ENCODE measurements at regions not wholly inside any gene's neighbourhood (a gene's known extent, or its start where the extent isn't known, plus 50 kb on each side); places are given as distances from the start of the nearest gene placed in this dataset.

GRCh38 chrX:9367421-9367820 is 97.4 kb upstream of the TBL1X start:
- no peak overlapping the region for H3K27ac ChIP-seq
- no peaks in the 10 kb centered on the region for H3K9me3 ChIP-seq (ENCODE audit: control insufficient read depth, low read length)
- H3K4me1 ChIP-seq: no peaks in the 10 kb centered on the region
- H2AFZ ChIP-seq: no peak overlapping the region
- TF ChIP-seq CTCF (IDR thresholded peaks at IDR 0.05): no peak
- no peaks in the 10 kb centered on the region for H3K36me3 ChIP-seq (ENCODE audit: control insufficient read depth, insufficient read depth, low read length)
- H3K27me3 ChIP-seq (ENCODE audit: control insufficient read depth, insufficient read depth, low read length): no peaks in the 10 kb centered on the region
- H3K9ac ChIP-seq: no peak overlapping the region
- no peaks in the 10 kb centered on the region for H3K79me2 ChIP-seq
- no peak overlapping the region for H3K4me2 ChIP-seq (ENCODE audit: low read length)
- H3K4me3 ChIP-seq (ENCODE audit: low read depth, low read length): no peak overlapping the region

GRCh38 chrX:9368262-9368661 is 96.6 kb upstream of the TBL1X start:
- no peak overlapping the region for H3K27ac ChIP-seq
- H3K4me2 ChIP-seq (ENCODE audit: low read length): no peak overlapping the region
- TF ChIP-seq CTCF (IDR thresholded peaks at IDR 0.05): no peak
- H2AFZ ChIP-seq: no peak overlapping the region
- no peak overlapping the region for H3K4me3 ChIP-seq (ENCODE audit: low read depth, low read length)
- H3K9ac ChIP-seq: no peak overlapping the region
- no peaks in the 10 kb centered on the region for H3K4me1 ChIP-seq
- H3K27me3 ChIP-seq (ENCODE audit: control insufficient read depth, insufficient read depth, low read length): no peaks in the 10 kb centered on the region
- no peaks in the 10 kb centered on the region for H3K79me2 ChIP-seq
- H3K36me3 ChIP-seq (ENCODE audit: control insufficient read depth, insufficient read depth, low read length): no peaks in the 10 kb centered on the region
- H3K9me3 ChIP-seq (ENCODE audit: control insufficient read depth, low read length): no peaks in the 10 kb centered on the region

GRCh38 chrX:9369802-9370291 is 95.0 kb upstream of the TBL1X start:
- TF ChIP-seq CTCF (IDR thresholded peaks at IDR 0.05): no peak
- Histone ChIP-seq H3K27ac (no peak overlapping the region), H3K4me1 (no peaks in the 10 kb centered on the region)

GRCh38 chrX:9370893-9371292 is 94.0 kb upstream of the TBL1X start:
- Histone ChIP-seq H2AFZ (no peak overlapping the region), H3K9ac (no peak overlapping the region), H3K4me3 (ENCODE audit: low read depth, low read length) (no peak overlapping the region), H3K4me1 (no peaks in the 10 kb centered on the region), H3K9me3 (ENCODE audit: control insufficient read depth, low read length) (no peaks in the 10 kb centered on the region), H3K79me2 (no peaks in the 10 kb centered on the region), H3K27ac (no peak overlapping the region), H3K36me3 (ENCODE audit: control insufficient read depth, insufficient read depth, low read length) (no peaks in the 10 kb centered on the region), H3K4me2 (ENCODE audit: low read length) (no peak overlapping the region), H3K27me3 (ENCODE audit: control insufficient read depth, insufficient read depth, low read length) (no peaks in the 10 kb centered on the region)
- no peak for TF ChIP-seq CTCF (IDR thresholded peaks at IDR 0.05)

More at GRCh38 chrX:9369802-9370291, 95.0 kb upstream of the TBL1X start:
- Histone ChIP-seq H2AFZ (no peak overlapping the region), H3K79me2 (no peaks in the 10 kb centered on the region), H3K4me2 (ENCODE audit: low read length) (no peak overlapping the region), H3K4me3 (ENCODE audit: low read depth, low read length) (no peak overlapping the region), H3K9ac (no peak overlapping the region), H3K36me3 (ENCODE audit: control insufficient read depth, insufficient read depth, low read length) (no peaks in the 10 kb centered on the region), H3K9me3 (ENCODE audit: control insufficient read depth, low read length) (no peaks in the 10 kb centered on the region), H3K27me3 (ENCODE audit: control insufficient read depth, insufficient read depth, low read length) (no peaks in the 10 kb centered on the region)

GRCh38 chrX:9372866-9373265 is 92.0 kb upstream of the TBL1X start:
- TF ChIP-seq CTCF (IDR thresholded peaks at IDR 0.05): no peak
- no peak overlapping the region for H3K4me2 ChIP-seq (ENCODE audit: low read length)
- H3K9ac ChIP-seq: no peak overlapping the region
- H3K4me1 ChIP-seq: no peaks in the 10 kb centered on the region
- no peak overlapping the region for H2AFZ ChIP-seq
- no peaks in the 10 kb centered on the region for H3K79me2 ChIP-seq
- no peak overlapping the region for H3K4me3 ChIP-seq (ENCODE audit: low read depth, low read length)
- no peaks in the 10 kb centered on the region for H3K27me3 ChIP-seq (ENCODE audit: control insufficient read depth, insufficient read depth, low read length)
- no peaks in the 10 kb centered on the region for H3K9me3 ChIP-seq (ENCODE audit: control insufficient read depth, low read length)
- H3K27ac ChIP-seq: no peak overlapping the region
- no peaks in the 10 kb centered on the region for H3K36me3 ChIP-seq (ENCODE audit: control insufficient read depth, insufficient read depth, low read length)

Measured in parathyroid adenoma (tissue), 2 donors.